ENCODE measurements at regions not wholly inside any gene's neighbourhood (a gene's known extent, or its start where the extent isn't known, plus 50 kb on each side); places are given as distances from the start of the nearest gene placed in this dataset.

GRCh38 chr12:24436667-24437066, 487.2 kb upstream of the SOX5 start:
- TF ChIP-seq ZNF546 (CRISPR knock-in tag; conservative IDR thresholded peaks at IDR 0.05) (no peak), ZNF138 (CRISPR knock-in tag; IDR thresholded peaks at IDR 0.05; ENCODE audit: low read depth) (no peak), ESRRA (CRISPR knock-in tag; IDR thresholded peaks at IDR 0.05; ENCODE audit: low read depth) (no peak), LCORL (IDR thresholded peaks at IDR 0.05) (no peak), LCORL (CRISPR knock-in tag; IDR thresholded peaks at IDR 0.05) (no peak), ZNF431 (CRISPR knock-in tag; IDR thresholded peaks at IDR 0.05; ENCODE audit: borderline replicate concordance, low read depth) (no peak), ZBTB7B (CRISPR knock-in tag; IDR thresholded peaks at IDR 0.05) (no peak), ZNF614 (CRISPR knock-in tag; IDR thresholded peaks at IDR 0.05; ENCODE audit: borderline replicate concordance) (no peak)
- Histone ChIP-seq H3K79me2 (ENCODE audit: insufficient read depth, low read length) (no peaks in the 10 kb centered on the region), H2AFZ (ENCODE audit: low read length) (no peak overlapping the region), H3K9ac (ENCODE audit: insufficient read depth, low read depth, low read length) (no peak overlapping the region), H3K9me3 (ENCODE audit: low read length) (no peaks in the 10 kb centered on the region), H3K27ac (ENCODE audit: extremely low read length, insufficient read depth, low read length) (no peak overlapping the region), H3K4me2 (ENCODE audit: low read depth, low read length) (no peak overlapping the region), H3K4me1 (ENCODE audit: insufficient read depth, low read length) (no peaks in the 10 kb centered on the region), H3K36me3 (replicated peaks in 1 of 2; ENCODE audit: control insufficient read depth in 1 of 2, insufficient read depth in 2 of 2, low read length in 2 of 2) (no peaks in the 10 kb centered on the region), H3K27me3 (ENCODE audit: control insufficient read depth in 1 of 2, insufficient read depth in 2 of 2, low read length in 2 of 2) (no peaks in the 10 kb centered on the region), H3K4me3 (replicated peaks in 1 of 3; ENCODE audit: insufficient read depth in 1 of 3, low read depth in 2 of 3, low read length in 3 of 3) (no peak overlapping the region), H4K20me1 (ENCODE audit: insufficient read depth, low read length) (no peaks in the 10 kb centered on the region)
- no peak for ATAC-seq
- BruUV-seq (replicated peaks) = no TSS peak
- DNase-seq (ENCODE audit: low spot score) = no peak
- ChIA-PET POLR2A (interaction anchor here (0.6 kb wide), 1 partner anchor 666 kb away, joined by 3 read pairs; no protein-coding TSS in a partner anchor), CTCF (ENCODE audit: low intra/inter-chr PET ratio, low total read pairs) (no interaction called here)
- no peak for FAIRE-seq
- in situ Hi-C loops (cut with HindIII; ENCODE audit: extremely low pct_ligation_motif_present, low pct_unique_long_range_greater_than_20kb) = no loop called here
- intact Hi-C loops (cut with micrococcal nuclease; ENCODE audit: unreplicated experiment) = no loop called here
- 23% methylated on average over 4 of the region's 4 CpGs for WGBS (ENCODE audit: low lambda C conversion rate)

- Histone ChIP-seq H3K4me2 (ENCODE audit: low read depth, low read length) (no peak overlapping the region), H3K4me3 (replicated peaks in 1 of 3; ENCODE audit: insufficient read depth in 1 of 3, low read depth in 2 of 3, low read length in 3 of 3) (no peak overlapping the region), H3K27ac (ENCODE audit: extremely low read length, insufficient read depth, low read length) (no peak overlapping the region), H3K9me3 (ENCODE audit: low read length) (no peaks in the 10 kb centered on the region), H3K36me3 (replicated peaks in 1 of 2; ENCODE audit: control insufficient read depth in 1 of 2, insufficient read depth in 2 of 2, low read length in 2 of 2) (no peaks in the 10 kb centered on the region), H3K27me3 (ENCODE audit: control insufficient read depth in 1 of 2, insufficient read depth in 2 of 2, low read length in 2 of 2) (no peaks in the 10 kb centered on the region), H3K4me1 (ENCODE audit: insufficient read depth, low read length) (no peaks in the 10 kb centered on the region), H3K9ac (ENCODE audit: insufficient read depth, low read depth, low read length) (no peak overlapping the region), H2AFZ (ENCODE audit: low read length) (no peak overlapping the region), H3K79me2 (ENCODE audit: insufficient read depth, low read length) (no peaks in the 10 kb centered on the region), H4K20me1 (ENCODE audit: insufficient read depth, low read length) (no peaks in the 10 kb centered on the region)
- in situ Hi-C loops (cut with HindIII; ENCODE audit: extremely low pct_ligation_motif_present, low pct_unique_long_range_greater_than_20kb) (no loop called here), intact Hi-C loops (cut with micrococcal nuclease; ENCODE audit: unreplicated experiment) (no loop called here)
- TF ChIP-seq ZFP90 (CRISPR knock-in tag; IDR thresholded peaks at IDR 0.05; ENCODE audit: borderline replicate concordance) = no peak
- no TSS peak for BruUV-seq (replicated peaks)
- ATAC-seq (no peak), DNase-seq (ENCODE audit: low spot score) (no peak), FAIRE-seq (no peak)
- 73% methylated on average over 1 of the region's 1 CpG for WGBS (ENCODE audit: low lambda C conversion rate)
- ChIA-PET CTCF (ENCODE audit: low intra/inter-chr PET ratio, low total read pairs) (no interaction called here), POLR2A (no interaction called here)
Measured at GRCh38 chr12:24431872-24432271, 482.4 kb upstream of the SOX5 start.

All from HepG2 (cell line).